ENCODE measurements at regions not wholly inside any gene's neighbourhood (a gene's known extent, or its start where the extent isn't known, plus 50 kb on each side); places are given as distances from the start of the nearest gene placed in this dataset.

- Mint-ChIP-seq H3K4me3 (ENCODE audit: low read depth) (no peak overlapping the region), H3K27me3 (ENCODE audit: low read depth) (no peaks in the 10 kb centered on the region), H3K4me1 (ENCODE audit: low read depth) (no peaks in the 10 kb centered on the region), H3K27ac (no peak overlapping the region), H3K9me3 (peaks cover 5% of the 10 kb centered on the region), H3K36me3 (ENCODE audit: low read depth) (no peaks in the 10 kb centered on the region)
- DNase-seq (ENCODE audit: low spot score), result no peak
- intact Hi-C loops (cut with micrococcal nuclease), result no loop called here
Measured at GRCh38 chr3:55307622-55308021, 179.5 kb downstream of the WNT5A start.

- H3K27me3 Mint-ChIP-seq (ENCODE audit: low read depth), result no peaks in the 10 kb centered on the region
- no peak for DNase-seq (ENCODE audit: low spot score)
- intact Hi-C loops (cut with micrococcal nuclease), result no loop called here
- peaks cover 5% of the 10 kb centered on the region for H3K9me3 Mint-ChIP-seq
- no peaks in the 10 kb centered on the region for H3K4me1 Mint-ChIP-seq (ENCODE audit: low read depth)
- H3K36me3 Mint-ChIP-seq (ENCODE audit: low read depth), result no peaks in the 10 kb centered on the region
- H3K27ac Mint-ChIP-seq, result no peak overlapping the region
- no peak overlapping the region for H3K4me3 Mint-ChIP-seq (ENCODE audit: low read depth)
Measured at GRCh38 chr3:55305696-55306485, 181.2 kb downstream of the WNT5A start.

GRCh38 chr3:55300701-55301100 lies 186.4 kb downstream of the WNT5A start:
- no peaks in the 10 kb centered on the region for H3K36me3 Mint-ChIP-seq (ENCODE audit: low read depth)
- H3K4me3 Mint-ChIP-seq (ENCODE audit: low read depth), result no peak overlapping the region
- H3K4me1 Mint-ChIP-seq (ENCODE audit: low read depth), result no peaks in the 10 kb centered on the region
- H3K27me3 Mint-ChIP-seq (ENCODE audit: low read depth), result no peaks in the 10 kb centered on the region
- no peak overlapping the region for H3K27ac Mint-ChIP-seq
- no peak for DNase-seq (ENCODE audit: low spot score)
- peaks cover 5% of the 10 kb centered on the region for H3K9me3 Mint-ChIP-seq
- intact Hi-C loops (cut with micrococcal nuclease), result no loop called here

- no peak overlapping the region for H3K27ac Mint-ChIP-seq
- H3K4me3 Mint-ChIP-seq (ENCODE audit: low read depth), result no peak overlapping the region
- no peaks in the 10 kb centered on the region for H3K27me3 Mint-ChIP-seq (ENCODE audit: low read depth)
- no peaks in the 10 kb centered on the region for H3K4me1 Mint-ChIP-seq (ENCODE audit: low read depth)
- H3K36me3 Mint-ChIP-seq (ENCODE audit: low read depth), result no peaks in the 10 kb centered on the region
- DNase-seq (ENCODE audit: low spot score), result no peak
- H3K9me3 Mint-ChIP-seq, result peaks cover 5% of the 10 kb centered on the region
- intact Hi-C loops (cut with micrococcal nuclease), result no loop called here
Measured at GRCh38 chr3:55297706-55298105, 189.4 kb downstream of the WNT5A start.

GRCh38 chr3:55297245-55297644 lies 189.9 kb downstream of the WNT5A start:
- H3K4me1 Mint-ChIP-seq (ENCODE audit: low read depth), result no peaks in the 10 kb centered on the region
- H3K36me3 Mint-ChIP-seq (ENCODE audit: low read depth), result no peaks in the 10 kb centered on the region
- no peaks in the 10 kb centered on the region for H3K27me3 Mint-ChIP-seq (ENCODE audit: low read depth)
- no peak overlapping the region for H3K27ac Mint-ChIP-seq
- no peak overlapping the region for H3K4me3 Mint-ChIP-seq (ENCODE audit: low read depth)
- peaks cover 5% of the 10 kb centered on the region for H3K9me3 Mint-ChIP-seq
- DNase-seq (ENCODE audit: low spot score), result no peak
- intact Hi-C loops (cut with micrococcal nuclease), result no loop called here

- H3K4me3 Mint-ChIP-seq (ENCODE audit: low read depth), result no peak overlapping the region
Measured at GRCh38 chr3:55296791-55297190, 190.3 kb downstream of the WNT5A start.

GRCh38 chr3:55296030-55296429 lies 191.1 kb downstream of the WNT5A start:
- DNase-seq (ENCODE audit: low spot score), result no peak
- Mint-ChIP-seq H3K4me3 (ENCODE audit: low read depth) (no peak overlapping the region), H3K27ac (no peak overlapping the region), H3K4me1 (ENCODE audit: low read depth) (no peaks in the 10 kb centered on the region), H3K9me3 (peaks cover 5% of the 10 kb centered on the region), H3K36me3 (ENCODE audit: low read depth) (no peaks in the 10 kb centered on the region), H3K27me3 (ENCODE audit: low read depth) (no peaks in the 10 kb centered on the region)
- intact Hi-C loops (cut with micrococcal nuclease), result no loop called here

More at GRCh38 chr3:55296791-55297190, 190.3 kb downstream of the WNT5A start:
- Mint-ChIP-seq H3K4me1 (ENCODE audit: low read depth) (no peaks in the 10 kb centered on the region), H3K9me3 (peaks cover 5% of the 10 kb centered on the region), H3K27ac (no peak overlapping the region), H3K27me3 (ENCODE audit: low read depth) (no peaks in the 10 kb centered on the region), H3K36me3 (ENCODE audit: low read depth) (no peaks in the 10 kb centered on the region)
- intact Hi-C loops (cut with micrococcal nuclease), result no loop called here
- DNase-seq (ENCODE audit: low spot score), result no peak

- no peak for DNase-seq (ENCODE audit: low spot score)
- Mint-ChIP-seq H3K27ac (no peak overlapping the region), H3K4me1 (ENCODE audit: low read depth) (no peaks in the 10 kb centered on the region), H3K9me3 (peaks cover 5% of the 10 kb centered on the region), H3K4me3 (ENCODE audit: low read depth) (no peak overlapping the region), H3K27me3 (ENCODE audit: low read depth) (no peaks in the 10 kb centered on the region), H3K36me3 (ENCODE audit: low read depth) (no peaks in the 10 kb centered on the region)
- intact Hi-C loops (cut with micrococcal nuclease), result no loop called here
Measured at GRCh38 chr3:55294557-55294956, 192.5 kb downstream of the WNT5A start.

GRCh38 chr3:55292360-55292759 lies 194.7 kb downstream of the WNT5A start:
- Mint-ChIP-seq H3K4me1 (ENCODE audit: low read depth) (no peaks in the 10 kb centered on the region), H3K9me3 (peaks cover 5% of the 10 kb centered on the region), H3K27me3 (ENCODE audit: low read depth) (no peaks in the 10 kb centered on the region), H3K36me3 (ENCODE audit: low read depth) (no peaks in the 10 kb centered on the region), H3K27ac (no peak overlapping the region), H3K4me3 (ENCODE audit: low read depth) (no peak overlapping the region)
- DNase-seq (ENCODE audit: low spot score), result no peak
- intact Hi-C loops (cut with micrococcal nuclease), result no loop called here

- DNase-seq (ENCODE audit: low spot score), result no peak
- Mint-ChIP-seq H3K36me3 (ENCODE audit: low read depth) (no peaks in the 10 kb centered on the region), H3K27me3 (ENCODE audit: low read depth) (no peaks in the 10 kb centered on the region), H3K27ac (no peak overlapping the region), H3K4me3 (ENCODE audit: low read depth) (no peak overlapping the region), H3K4me1 (ENCODE audit: low read depth) (no peaks in the 10 kb centered on the region), H3K9me3 (no peaks in the 10 kb centered on the region)
- intact Hi-C loops (cut with micrococcal nuclease), result no loop called here
Measured at GRCh38 chr3:55288657-55289056, 198.4 kb downstream of the WNT5A start.

- Mint-ChIP-seq H3K27me3 (ENCODE audit: low read depth) (no peaks in the 10 kb centered on the region), H3K4me1 (ENCODE audit: low read depth) (no peaks in the 10 kb centered on the region), H3K9me3 (no peaks in the 10 kb centered on the region), H3K4me3 (ENCODE audit: low read depth) (no peak overlapping the region), H3K36me3 (ENCODE audit: low read depth) (no peaks in the 10 kb centered on the region), H3K27ac (no peak overlapping the region)
- intact Hi-C loops (cut with micrococcal nuclease), result no loop called here
- DNase-seq (ENCODE audit: low spot score), result no peak
Measured at GRCh38 chr3:55286693-55287092, 200.4 kb downstream of the WNT5A start.

- Mint-ChIP-seq H3K27me3 (ENCODE audit: low read depth) (no peaks in the 10 kb centered on the region), H3K9me3 (no peaks in the 10 kb centered on the region), H3K4me1 (ENCODE audit: low read depth) (no peaks in the 10 kb centered on the region), H3K4me3 (ENCODE audit: low read depth) (no peak overlapping the region), H3K27ac (no peak overlapping the region), H3K36me3 (ENCODE audit: low read depth) (no peaks in the 10 kb centered on the region)
- DNase-seq (ENCODE audit: low spot score), result no peak
- intact Hi-C loops (cut with micrococcal nuclease), result no loop called here
Measured at GRCh38 chr3:55285156-55285555, 201.9 kb downstream of the WNT5A start.

- no peak overlapping the region for H3K4me3 Mint-ChIP-seq (ENCODE audit: low read depth)
- H3K36me3 Mint-ChIP-seq (ENCODE audit: low read depth), result no peaks in the 10 kb centered on the region
- H3K4me1 Mint-ChIP-seq (ENCODE audit: low read depth), result no peaks in the 10 kb centered on the region
- H3K27me3 Mint-ChIP-seq (ENCODE audit: low read depth), result no peaks in the 10 kb centered on the region
- intact Hi-C loops (cut with micrococcal nuclease), result no loop called here
- no peak for DNase-seq (ENCODE audit: low spot score)
- H3K27ac Mint-ChIP-seq, result no peak overlapping the region
- no peaks in the 10 kb centered on the region for H3K9me3 Mint-ChIP-seq
Measured at GRCh38 chr3:55283441-55283925, 203.6 kb downstream of the WNT5A start.
